B cell (primary cell): ENCODE measurements at regions not wholly inside any gene's neighbourhood (a gene's known extent, or its start where the extent isn't known, plus 50 kb on each side); places are given as distances from the start of the nearest gene placed in this dataset.

Experiments used
- ATAC-seq: fragments of 200-7000 bp; cut with Tn5 transposase; one replicate; pipeline ENCODE4 v1.10.0; 2021; ENCODE audit warnings: low read depth, mild to moderate bottlenecking, moderate number of reproducible peaks, moderate library complexity
- CTCF ChIA-PET: fragments of 350-600 bp; sonication (Branson Sonifier 250); formaldehyde crosslinking; loops from one replicate; lab custom pipeline; 2021; ENCODE audit warnings: antibody characterized with exemption, inconsistent platforms; lab: Charles Lee
- POLR2A ChIA-PET: fragments of 350-600 bp; sonication (Branson Sonifier 250); formaldehyde crosslinking; loops from one replicate; lab custom pipeline; 2021; ENCODE audit warnings: antibody characterized with exemption; lab: Charles Lee
- DNase-seq: peaks from one replicate; pipeline ENCODE4 v3.0.0; 2013
- H2AFZ ChIP-seq: 2 replicates; pipeline ENCODE4 v1.6.1; 2012; ENCODE audit warnings: mild to moderate bottlenecking, low read depth, low read length; ENCODE audit not compliant: insufficient read depth, poor library complexity, severe bottlenecking
- H3K27ac ChIP-seq, 2 donors: 1 replicate in 1 of 2; 2 replicates in 1 of 2; pipeline ENCODE4 v1.5.1; 2012 to 2013; ENCODE audit warnings: low read length in 2 of 2, mild to moderate bottlenecking in 2 of 2, moderate library complexity in 1 of 2
- H3K27me3 ChIP-seq, 4 experiments: fragments of 200-600 bp in 1 of 4; sonication (generic) in 1 of 4; replicated peaks in 1 of 4; 1 replicate in 2 of 4; 2 replicates in 2 of 4; pipeline versions ENCODE4 v1.6.1 to v1.7.0; 2013 to 2016; ENCODE audit warnings: low read length in 3 of 4, mild to moderate bottlenecking in 2 of 4, mixed read lengths in 1 of 4, moderate library complexity in 1 of 4; ENCODE audit not compliant: insufficient read depth in 4 of 4, control insufficient read depth in 3 of 4; ENCODE audit errors: control extremely low read depth in 1 of 4
- H3K36me3 ChIP-seq, 2 experiments: replicated peaks in 1 of 2; 1 replicate in 1 of 2; 2 replicates in 1 of 2; pipeline versions ENCODE4 v1.6.1 to v1.7.1; 2013; ENCODE audit warnings: low read length in 1 of 2; ENCODE audit not compliant: insufficient read depth in 2 of 2, control insufficient read depth in 1 of 2; ENCODE audit errors: control extremely low read depth in 1 of 2, extremely low read depth in 1 of 2
- H3K4me1 ChIP-seq, 2 donors: fragments of 200-600 bp in 1 of 2; sonication (generic) in 1 of 2; 1 replicate in 1 of 2; 2 replicates in 1 of 2; pipeline versions ENCODE4 v1.5.1 to v1.6.1; 2013 to 2017; ENCODE audit warnings: low read length in 2 of 2; ENCODE audit not compliant: control insufficient read depth in 2 of 2, insufficient read depth in 2 of 2
- H3K4me2 ChIP-seq: replicated peaks from 2 replicates; pipeline ENCODE3; 2012; ENCODE audit warnings: mild to moderate bottlenecking, low read depth, low read length; ENCODE audit not compliant: poor library complexity, severe bottlenecking
- H3K4me3 ChIP-seq, 5 experiments: fragments of 200-600 bp in 1 of 5; sonication (generic) in 1 of 5; 1 replicate in 3 of 5; 2 replicates in 2 of 5; pipeline versions ENCODE4 v1.5.1 to v1.7.0; 2011 to 2016; ENCODE audit warnings: low read length in 4 of 5, mild to moderate bottlenecking in 4 of 5, low read depth in 2 of 5, control low read depth in 1 of 5, moderate library complexity in 1 of 5; ENCODE audit not compliant: insufficient read depth in 1 of 5; ENCODE audit errors: control extremely low read depth in 1 of 5, extremely low read depth in 1 of 5
- H3K79me2 ChIP-seq: fragments of 200-600 bp; sonication (generic); one replicate; pipeline ENCODE4 v1.6.0; 2016; ENCODE audit warnings: low read length; ENCODE audit not compliant: control insufficient read depth, insufficient read depth
- H3K9ac ChIP-seq: fragments of 200-600 bp; sonication (generic); 2 replicates; pipeline ENCODE4 v1.6.1; 2017; ENCODE audit warnings: mild to moderate bottlenecking, low read length, moderate library complexity
- H3K9me3 ChIP-seq, 3 donors: one replicate each; pipeline versions ENCODE4 v1.6.1 to v1.7.1; 2013; ENCODE audit warnings: low read length in 2 of 3; ENCODE audit not compliant: control insufficient read depth in 2 of 3, insufficient read depth in 1 of 3; ENCODE audit errors: control extremely low read depth in 1 of 3
- H4K20me1 ChIP-seq: 2 replicates; pipeline ENCODE4 v1.6.0; 2012; ENCODE audit warnings: mild to moderate bottlenecking, low read length; ENCODE audit not compliant: insufficient read depth, control insufficient read depth, poor library complexity, severe bottlenecking
- H3K27ac Mint-ChIP-seq: one replicate; pipeline ENCODE4 v1.8.0; 2021; ENCODE audit warnings: mixed read lengths
- H3K27me3 Mint-ChIP-seq: one replicate; pipeline ENCODE4 v1.8.0; 2021; ENCODE audit warnings: mixed read lengths
- H3K4me1 Mint-ChIP-seq: one replicate; pipeline ENCODE4 v1.8.0; 2021; ENCODE audit warnings: mixed read lengths
- H3K4me3 Mint-ChIP-seq: one replicate; pipeline ENCODE4 v1.8.0; 2021; ENCODE audit warnings: mixed read lengths
- H3K9me3 Mint-ChIP-seq: one replicate; pipeline ENCODE4 v1.8.0; 2022; ENCODE audit warnings: mixed read lengths; ENCODE audit not compliant: insufficient read depth
- EZH2 ChIP-seq: IDR thresholded peaks from 2 replicates; pipeline ENCODE4 v1.6.1; 2012; ENCODE audit warnings: borderline replicate concordance, low read depth, mild to moderate bottlenecking, moderate library complexity, low read length; ENCODE audit not compliant: insufficient read depth, poor library complexity, severe bottlenecking
- WGBS: methylation state at CpG from one replicate; pipeline ENCODE4 v1.1.5; 2013; ENCODE audit warnings: missing lambda C conversion rate; ENCODE audit not compliant: insufficient coverage; 5-methylcytosine and 5-hydroxymethylcytosine counted together
- intact Hi-C: fragments of 100-400 bp; cut with micrococcal nuclease; formaldehyde crosslinking; loops from one replicate; pipeline ENCODE4 v1.10.0; 2022
- TF ChIP-seq, protein P1 (sequence below): fragments of 200-600 bp; IDR thresholded peaks from one replicate; pipeline ENCODE4 v1.8.0; 2022; ENCODE audit warnings: antibody characterized with exemption, mild to moderate bottlenecking

DNA sequence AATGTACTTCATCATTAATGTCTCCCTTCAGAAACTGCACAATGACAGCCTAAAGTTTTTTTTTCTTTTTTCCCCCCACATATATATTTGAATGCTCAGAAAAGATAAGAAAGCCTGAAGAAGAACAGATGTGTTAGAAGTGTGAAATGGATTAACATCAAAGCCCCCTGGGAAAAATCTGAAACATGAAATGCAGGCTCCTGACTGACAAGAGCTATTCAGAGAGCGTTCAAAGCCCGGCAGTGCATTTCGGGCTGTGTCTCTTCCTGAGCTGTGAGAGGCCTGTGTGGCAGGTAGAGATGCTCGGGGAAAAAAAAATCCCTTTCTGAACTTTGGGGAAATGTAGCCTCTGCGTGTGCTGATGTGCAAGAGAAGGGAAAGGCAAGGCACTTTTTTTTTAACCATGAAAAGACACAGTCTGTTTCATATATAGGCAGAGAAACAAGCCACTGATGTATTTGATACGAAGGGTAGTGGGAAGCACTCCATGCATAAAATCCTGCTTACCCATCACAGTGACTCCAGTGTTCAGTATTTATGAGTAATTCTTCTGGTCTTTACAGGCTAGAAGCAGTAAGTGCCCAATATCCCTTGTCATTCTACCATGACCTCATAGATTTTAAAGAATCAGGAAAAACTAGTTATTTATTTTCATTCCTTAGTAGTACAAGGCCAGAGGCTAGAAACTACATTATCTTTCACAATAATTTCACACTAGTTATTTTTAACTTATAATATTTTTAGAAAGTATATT lies 1574.2 kb upstream of the PIK3C3 start:
- Mint-ChIP-seq H3K9me3 (no peaks in the 10 kb centered on the region), H3K27me3 (no peaks in the 10 kb centered on the region), H3K27ac (no peak overlapping the region), H3K4me3 (no peak overlapping the region), H3K4me1 (no peaks in the 10 kb centered on the region)
- WGBS = 92% methylated on average over 4 of the region's 6 CpGs
- intact Hi-C loops = no loop called here
- no peak overlapping the region for H2AFZ ChIP-seq
- H3K79me2 ChIP-seq = no peaks in the 10 kb centered on the region
- no peak overlapping the region for H3K4me2 ChIP-seq
- no peaks in the 10 kb centered on the region for H3K9me3 ChIP-seq
- no peak overlapping the region for H3K4me3 ChIP-seq
- H4K20me1 ChIP-seq = no peaks in the 10 kb centered on the region
- no peaks in the 10 kb centered on the region for H3K27me3 ChIP-seq
- ATAC-seq (no peak), DNase-seq (no peak)
- ChIA-PET CTCF (no interaction called here), POLR2A (no interaction called here)
- H3K9ac ChIP-seq = no peak overlapping the region
- H3K4me1 ChIP-seq = no peaks in the 10 kb centered on the region
- no peaks in the 10 kb centered on the region for H3K36me3 ChIP-seq
- no peak overlapping the region for H3K27ac ChIP-seq
- TF ChIP-seq EZH2 = no peak
- TF ChIP-seq, protein P1, sequence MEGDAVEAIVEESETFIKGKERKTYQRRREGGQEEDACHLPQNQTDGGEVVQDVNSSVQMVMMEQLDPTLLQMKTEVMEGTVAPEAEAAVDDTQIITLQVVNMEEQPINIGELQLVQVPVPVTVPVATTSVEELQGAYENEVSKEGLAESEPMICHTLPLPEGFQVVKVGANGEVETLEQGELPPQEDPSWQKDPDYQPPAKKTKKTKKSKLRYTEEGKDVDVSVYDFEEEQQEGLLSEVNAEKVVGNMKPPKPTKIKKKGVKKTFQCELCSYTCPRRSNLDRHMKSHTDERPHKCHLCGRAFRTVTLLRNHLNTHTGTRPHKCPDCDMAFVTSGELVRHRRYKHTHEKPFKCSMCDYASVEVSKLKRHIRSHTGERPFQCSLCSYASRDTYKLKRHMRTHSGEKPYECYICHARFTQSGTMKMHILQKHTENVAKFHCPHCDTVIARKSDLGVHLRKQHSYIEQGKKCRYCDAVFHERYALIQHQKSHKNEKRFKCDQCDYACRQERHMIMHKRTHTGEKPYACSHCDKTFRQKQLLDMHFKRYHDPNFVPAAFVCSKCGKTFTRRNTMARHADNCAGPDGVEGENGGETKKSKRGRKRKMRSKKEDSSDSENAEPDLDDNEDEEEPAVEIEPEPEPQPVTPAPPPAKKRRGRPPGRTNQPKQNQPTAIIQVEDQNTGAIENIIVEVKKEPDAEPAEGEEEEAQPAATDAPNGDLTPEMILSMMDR = no peak

DNA sequence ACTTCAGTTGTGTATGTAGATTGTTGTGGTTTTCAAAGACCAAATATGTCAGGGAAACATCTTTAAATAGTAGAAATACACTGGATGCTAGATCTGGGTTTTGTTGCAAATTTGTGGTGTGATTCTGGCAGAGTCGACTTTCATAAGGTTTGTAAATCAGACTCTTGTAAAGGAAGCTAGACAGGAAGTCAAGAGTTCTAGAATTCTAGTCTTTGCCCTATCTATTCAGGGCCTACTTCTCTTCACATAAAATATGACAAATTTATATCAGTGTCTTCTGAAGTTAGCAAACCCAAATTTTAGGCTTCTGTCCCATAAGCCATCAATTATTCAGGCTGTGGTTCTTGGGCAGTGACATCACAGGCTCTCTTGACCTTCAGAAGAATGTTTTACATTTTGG lies 1579.2 kb upstream of the PIK3C3 start:
- H3K9ac ChIP-seq = no peak overlapping the region
- H3K27ac Mint-ChIP-seq = no peak overlapping the region
- POLR2A ChIA-PET = no interaction called here

More for the DNA sequence above, 1579.2 kb upstream of the PIK3C3 start:
- DNase-seq (no peak), ATAC-seq (no peak)
- Histone ChIP-seq H3K4me3 (no peak overlapping the region), H3K27ac (no peak overlapping the region), H3K9me3 (no peaks in the 10 kb centered on the region), H2AFZ (no peak overlapping the region), H3K79me2 (no peaks in the 10 kb centered on the region), H3K36me3 (no peaks in the 10 kb centered on the region), H3K27me3 (no peaks in the 10 kb centered on the region), H4K20me1 (no peaks in the 10 kb centered on the region), H3K4me1 (no peaks in the 10 kb centered on the region), H3K4me2 (no peak overlapping the region)
- CTCF ChIA-PET = no interaction called here
- Mint-ChIP-seq H3K9me3 (no peaks in the 10 kb centered on the region), H3K4me1 (no peaks in the 10 kb centered on the region), H3K27me3 (no peaks in the 10 kb centered on the region), H3K4me3 (no peak overlapping the region)
- intact Hi-C loops = no loop called here
- TF ChIP-seq, protein P1 = no peak
- TF ChIP-seq EZH2 = no peak
- no CpG with 5 or more reads among the region's 1 CpG for WGBS
